ENCODE measurements at regions not wholly inside any gene's neighbourhood (a gene's known extent, or its start where the extent isn't known, plus 50 kb on each side); places are given as distances from the start of the nearest gene placed in this dataset.

DNA sequence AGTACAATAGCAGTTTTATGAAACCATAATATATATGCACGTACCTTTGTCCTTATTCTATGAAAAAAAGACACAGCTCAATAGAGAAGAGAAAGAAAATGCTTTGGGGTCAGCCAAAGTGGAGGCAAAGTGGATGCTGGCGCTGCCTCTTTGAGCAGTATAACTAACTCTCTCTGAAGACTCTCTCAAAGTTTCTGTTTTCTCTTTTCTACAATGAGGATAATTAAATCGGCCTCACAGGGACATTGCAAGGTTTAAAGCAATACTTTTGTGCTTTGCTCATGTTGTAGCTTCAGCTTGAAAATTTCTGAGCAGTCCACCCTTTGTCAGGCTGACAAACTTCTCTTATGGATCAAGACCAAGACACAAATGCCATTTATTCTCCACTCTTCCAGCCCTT is 455.1 kb upstream of the MPDZ start:
- H3K27me3 Mint-ChIP-seq (ENCODE audit: low read depth), result no peaks in the 10 kb centered on the region
- H3K4me1 Mint-ChIP-seq (ENCODE audit: low read depth), result no peaks in the 10 kb centered on the region
- H3K4me3 Mint-ChIP-seq, result no peak overlapping the region
- H3K9me3 Mint-ChIP-seq, result peaks cover 9% of the 10 kb centered on the region
- no peaks in the 10 kb centered on the region for H3K36me3 Mint-ChIP-seq (ENCODE audit: insufficient read depth)
- ATAC-seq (no peak), DNase-seq (no peak)

DNA sequence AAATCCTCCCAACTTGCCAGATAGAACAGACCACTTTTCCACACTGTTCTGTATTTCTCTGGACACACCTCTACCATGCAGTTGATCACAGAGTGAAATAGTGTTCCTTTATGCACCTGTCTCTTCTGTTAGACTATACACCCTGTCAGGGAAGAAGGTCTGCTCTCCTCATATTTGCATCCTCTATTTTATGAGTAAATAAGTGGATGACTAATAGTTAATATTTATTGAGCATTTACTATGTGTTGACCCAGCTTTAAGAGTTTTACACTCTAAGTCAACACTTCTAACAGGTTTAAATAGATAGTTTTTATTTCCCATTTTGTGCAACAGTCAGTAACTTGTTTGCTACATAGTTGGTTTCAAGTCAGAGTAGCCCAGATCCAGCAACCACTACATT is 452.8 kb upstream of the MPDZ start:
- Mint-ChIP-seq H3K4me3 (no peak overlapping the region), H3K9me3 (peaks cover 13% of the 10 kb centered on the region), H3K36me3 (ENCODE audit: insufficient read depth) (no peaks in the 10 kb centered on the region), H3K4me1 (ENCODE audit: low read depth) (no peaks in the 10 kb centered on the region), H3K27me3 (ENCODE audit: low read depth) (no peaks in the 10 kb centered on the region)
- DNase-seq, result no peak
- no peak for ATAC-seq

DNA sequence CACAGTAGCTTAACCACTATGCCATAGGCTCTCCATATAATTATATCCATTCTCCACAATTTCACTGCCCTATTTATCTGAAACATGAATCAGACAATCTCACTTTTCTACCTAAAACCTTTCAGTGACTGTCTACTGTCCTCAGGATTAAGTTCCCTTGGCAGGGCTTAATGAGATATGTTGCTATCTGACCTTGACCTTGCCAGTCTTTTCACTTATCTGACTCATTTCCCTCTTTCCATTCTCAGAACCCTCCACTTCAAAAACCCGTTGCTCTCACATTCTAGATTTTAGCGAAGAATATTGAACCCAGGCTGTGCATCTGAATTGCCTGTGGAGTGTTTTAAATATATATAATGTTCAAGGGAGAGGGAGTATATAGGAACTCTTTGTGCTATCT is 452.1 kb upstream of the MPDZ start:
- Mint-ChIP-seq H3K4me3 (no peak overlapping the region), H3K4me1 (ENCODE audit: low read depth) (no peaks in the 10 kb centered on the region), H3K27me3 (ENCODE audit: low read depth) (no peaks in the 10 kb centered on the region), H3K36me3 (ENCODE audit: insufficient read depth) (no peaks in the 10 kb centered on the region), H3K9me3 (peaks cover 13% of the 10 kb centered on the region)
- ATAC-seq (no peak), DNase-seq (no peak)

DNA sequence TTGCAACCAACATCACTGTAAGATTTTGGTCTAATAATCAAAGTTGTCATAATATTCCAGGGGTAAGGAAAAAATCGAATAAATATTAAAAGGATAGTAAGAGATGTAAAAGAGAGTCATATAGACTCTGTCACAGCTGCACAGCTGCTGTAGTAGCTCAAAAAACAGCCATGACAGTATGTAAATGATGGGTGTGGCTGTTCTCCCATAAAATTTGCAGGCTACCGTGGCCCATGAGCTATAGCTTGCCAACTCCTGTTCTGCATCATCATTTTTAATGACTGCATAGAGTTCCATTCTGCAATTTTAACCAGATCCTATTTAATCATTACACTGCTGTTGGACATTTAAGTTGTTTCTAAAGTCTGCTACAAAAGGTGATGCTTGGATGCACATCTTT is 450.5 kb upstream of the MPDZ start:
- ATAC-seq (no peak), DNase-seq (no peak)
- no peaks in the 10 kb centered on the region for H3K27me3 Mint-ChIP-seq (ENCODE audit: low read depth)
- no peaks in the 10 kb centered on the region for H3K36me3 Mint-ChIP-seq (ENCODE audit: insufficient read depth)
- no peaks in the 10 kb centered on the region for H3K4me1 Mint-ChIP-seq (ENCODE audit: low read depth)
- H3K9me3 Mint-ChIP-seq, result peaks cover 11% of the 10 kb centered on the region
- H3K4me3 Mint-ChIP-seq, result no peak overlapping the region

DNA sequence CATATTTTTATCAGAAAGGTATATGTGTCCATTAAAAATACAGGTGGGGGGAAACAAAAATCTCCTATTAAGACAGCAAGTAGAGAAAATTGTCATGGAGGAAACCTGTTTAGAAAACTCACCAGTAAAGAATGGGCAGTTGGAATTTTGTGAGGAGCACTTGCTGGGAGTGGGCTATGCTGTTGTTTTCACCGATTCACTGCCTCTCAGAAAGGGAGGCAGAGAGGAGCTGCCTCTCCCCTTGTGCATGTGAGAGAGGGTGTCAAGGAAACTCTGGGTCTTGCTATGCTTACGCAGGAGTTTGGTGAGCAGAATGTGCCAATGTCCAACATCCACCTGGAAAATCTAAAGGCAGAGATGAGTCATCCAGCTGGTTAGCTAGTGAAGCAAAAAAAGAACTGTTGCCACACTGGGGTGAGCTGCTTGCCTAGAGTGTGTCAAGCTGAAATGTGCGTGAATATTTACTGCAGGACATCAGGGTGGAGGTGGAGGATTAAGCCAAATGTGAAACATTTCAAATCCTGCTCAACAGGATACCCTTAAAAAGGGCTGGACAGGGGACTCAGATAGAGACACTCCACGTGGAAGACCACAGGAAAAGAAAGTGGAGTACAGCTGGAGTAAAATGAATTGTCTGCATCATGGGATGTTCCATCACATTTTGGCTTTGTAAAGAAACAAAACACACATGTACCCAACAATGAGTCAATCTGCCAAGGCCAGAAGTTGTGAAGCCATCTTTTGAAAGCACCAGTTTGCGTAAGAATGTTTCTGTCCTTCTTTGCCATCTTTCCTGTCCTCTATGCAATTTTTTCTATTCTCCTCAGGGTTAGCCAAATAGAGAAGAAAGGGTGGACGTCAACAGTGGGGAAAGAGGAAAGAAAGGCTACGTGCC is 449.7 kb upstream of the MPDZ start:
- no peaks in the 10 kb centered on the region for H3K36me3 Mint-ChIP-seq (ENCODE audit: insufficient read depth)
- H3K27me3 Mint-ChIP-seq (ENCODE audit: low read depth), result no peaks in the 10 kb centered on the region
- H3K4me1 Mint-ChIP-seq (ENCODE audit: low read depth), result no peaks in the 10 kb centered on the region
- no peak for ATAC-seq
- H3K4me3 Mint-ChIP-seq, result no peak overlapping the region
- peaks cover 14% of the 10 kb centered on the region for H3K9me3 Mint-ChIP-seq
- DNase-seq, result no peak

DNA sequence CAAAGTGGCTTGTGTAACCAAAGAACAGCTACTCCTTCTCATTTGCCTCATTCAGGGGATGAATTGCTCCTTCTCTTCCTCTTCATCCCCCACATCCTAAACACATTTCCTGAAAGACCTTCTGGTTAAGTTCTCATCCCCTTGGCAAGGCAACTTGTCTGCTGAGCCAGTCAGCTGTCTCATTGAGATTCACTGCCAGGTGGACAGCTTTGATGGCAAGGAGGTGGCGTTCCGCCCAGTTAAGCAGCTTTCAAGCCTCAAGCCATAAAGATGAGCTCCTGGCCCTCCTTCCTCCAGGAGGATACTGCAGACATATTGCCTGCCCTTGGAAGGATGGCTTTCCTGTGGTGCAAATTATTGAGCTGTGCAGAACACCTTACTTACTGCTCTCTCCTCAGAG is 448.6 kb upstream of the MPDZ start:
- H3K9me3 Mint-ChIP-seq, result peaks cover 12% of the 10 kb centered on the region
- no peak overlapping the region for H3K4me3 Mint-ChIP-seq
- DNase-seq (no peak), ATAC-seq (no peak)
- no peaks in the 10 kb centered on the region for H3K36me3 Mint-ChIP-seq (ENCODE audit: insufficient read depth)
- H3K4me1 Mint-ChIP-seq (ENCODE audit: low read depth), result no peaks in the 10 kb centered on the region
- H3K27me3 Mint-ChIP-seq (ENCODE audit: low read depth), result no peaks in the 10 kb centered on the region

DNA sequence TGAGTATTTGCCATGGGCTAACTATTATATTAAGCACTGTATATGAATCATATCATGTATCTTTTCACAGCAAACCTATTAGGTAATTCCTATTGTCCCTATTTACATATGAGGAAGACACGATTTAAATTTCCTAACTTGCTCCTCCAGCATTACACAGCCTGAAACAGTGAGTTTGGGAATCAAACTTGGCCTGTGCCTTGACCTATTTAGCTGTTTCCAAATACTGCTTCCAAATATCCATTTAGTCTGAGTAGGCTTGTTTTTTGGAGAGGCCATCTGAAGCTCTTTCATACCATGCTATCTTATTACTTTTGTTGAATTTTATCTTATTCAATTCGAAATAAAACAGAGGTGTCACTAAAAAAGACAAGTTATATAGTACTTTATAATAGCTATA is 447.3 kb upstream of the MPDZ start:
- DNase-seq, result no peak
- no peaks in the 10 kb centered on the region for H3K27me3 Mint-ChIP-seq (ENCODE audit: low read depth)
- no peaks in the 10 kb centered on the region for H3K36me3 Mint-ChIP-seq (ENCODE audit: insufficient read depth)
- no peak for ATAC-seq
- H3K4me3 Mint-ChIP-seq, result no peak overlapping the region
- H3K4me1 Mint-ChIP-seq (ENCODE audit: low read depth), result no peaks in the 10 kb centered on the region
- peaks cover 12% of the 10 kb centered on the region for H3K9me3 Mint-ChIP-seq

DNA sequence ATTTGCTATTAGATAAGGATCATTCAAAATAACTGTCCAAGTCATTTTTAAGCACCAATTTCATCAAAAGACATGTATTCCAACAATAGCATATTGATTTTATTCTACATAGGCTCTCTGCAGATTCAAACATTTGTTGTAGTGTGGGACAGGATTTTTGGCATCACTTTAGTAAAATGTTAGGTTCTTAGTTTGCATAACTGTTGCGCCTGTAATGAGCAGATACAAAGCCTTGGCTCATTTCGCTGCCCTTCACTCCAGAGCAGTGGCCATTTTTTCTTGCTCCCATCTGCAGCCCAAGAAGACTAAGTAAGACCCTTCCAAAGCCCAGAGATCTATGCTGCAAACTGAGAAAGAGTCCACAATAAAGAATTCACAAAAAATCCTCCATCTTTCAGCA is 446.0 kb upstream of the MPDZ start:
- peaks cover 12% of the 10 kb centered on the region for H3K9me3 Mint-ChIP-seq
- no peaks in the 10 kb centered on the region for H3K4me1 Mint-ChIP-seq (ENCODE audit: low read depth)
- no peak overlapping the region for H3K4me3 Mint-ChIP-seq
- ATAC-seq (no peak), DNase-seq (no peak)
- no peaks in the 10 kb centered on the region for H3K27me3 Mint-ChIP-seq (ENCODE audit: low read depth)
- no peaks in the 10 kb centered on the region for H3K36me3 Mint-ChIP-seq (ENCODE audit: insufficient read depth)

DNA sequence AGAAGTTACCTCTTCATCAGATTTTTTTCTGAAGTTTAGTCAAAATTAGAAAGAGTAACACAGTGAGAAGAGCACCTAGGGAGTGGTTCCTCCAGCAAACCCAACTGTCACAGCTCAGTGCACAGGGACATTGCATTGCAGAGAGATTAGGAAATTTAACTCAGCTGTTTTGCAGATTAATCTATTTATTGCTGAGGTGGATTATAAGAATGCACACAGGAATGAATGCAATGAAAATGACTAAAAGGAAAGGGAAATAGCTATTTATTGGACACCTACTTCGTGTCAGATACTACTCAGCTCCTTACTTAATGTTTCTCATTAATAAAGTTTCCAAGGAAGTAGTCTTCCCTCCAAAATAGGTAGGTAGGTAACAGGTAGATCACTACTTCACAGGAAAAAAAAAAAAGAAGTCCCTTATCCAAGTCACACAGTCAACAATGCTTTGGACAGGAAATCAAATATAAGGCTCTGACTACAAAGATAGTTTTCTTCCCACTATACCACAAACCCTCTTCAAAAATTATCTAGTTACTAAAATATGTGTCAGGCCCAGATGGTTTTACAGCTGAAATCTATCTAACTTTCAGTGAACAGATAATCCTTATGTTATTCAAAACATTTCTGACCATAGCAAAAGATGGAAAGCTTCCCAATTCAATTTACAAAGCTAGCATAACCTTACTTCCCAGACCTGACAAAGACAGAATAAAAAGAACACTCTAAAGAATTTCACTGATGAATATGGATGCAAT is 442.2 kb upstream of the MPDZ start:
- no peaks in the 10 kb centered on the region for H3K4me1 Mint-ChIP-seq (ENCODE audit: low read depth)
- DNase-seq, result no peak
- H3K27me3 Mint-ChIP-seq (ENCODE audit: low read depth), result no peaks in the 10 kb centered on the region
- H3K9me3 Mint-ChIP-seq, result peaks cover 4% of the 10 kb centered on the region
- no peaks in the 10 kb centered on the region for H3K36me3 Mint-ChIP-seq (ENCODE audit: insufficient read depth)
- no peak for ATAC-seq
- no peak overlapping the region for H3K4me3 Mint-ChIP-seq

DNA sequence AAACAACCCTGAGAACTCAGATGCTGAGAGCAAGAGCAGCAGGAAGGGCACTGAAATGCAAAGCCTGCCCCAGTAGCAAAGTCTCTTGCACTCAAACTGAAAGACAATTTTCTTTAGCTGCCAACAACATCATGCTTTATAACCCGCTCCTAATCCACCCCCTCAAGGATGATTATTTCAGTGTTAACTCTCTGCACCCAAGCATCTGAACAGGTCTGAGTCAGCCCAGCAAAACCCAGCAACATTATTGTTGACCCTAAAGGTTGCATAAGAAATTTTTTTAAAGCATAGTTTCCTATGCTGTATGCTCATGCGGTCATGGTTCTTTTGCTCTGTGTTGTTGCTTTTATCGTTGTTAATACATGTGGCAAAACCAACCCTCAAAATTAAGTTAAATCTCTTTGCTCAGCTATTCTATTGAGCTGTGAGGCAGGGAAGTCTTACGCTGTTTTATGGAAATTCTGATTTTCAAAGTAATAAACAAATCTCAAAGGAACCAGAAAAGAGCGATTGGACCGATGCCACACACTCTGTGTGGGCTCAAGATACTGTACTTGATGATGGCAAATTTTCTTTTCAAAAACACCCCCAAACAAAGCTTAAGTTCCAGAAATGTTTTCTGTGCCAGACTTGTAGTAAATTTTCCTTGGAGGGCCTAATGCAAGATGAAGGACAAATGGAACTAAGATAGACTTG is 440.6 kb upstream of the MPDZ start:
- DNase-seq (no peak), ATAC-seq (no peak)
- H3K4me1 Mint-ChIP-seq (ENCODE audit: low read depth), result no peaks in the 10 kb centered on the region
- H3K4me3 Mint-ChIP-seq, result no peak overlapping the region
- no peaks in the 10 kb centered on the region for H3K27me3 Mint-ChIP-seq (ENCODE audit: low read depth)
- peaks cover 4% of the 10 kb centered on the region for H3K9me3 Mint-ChIP-seq
- no peaks in the 10 kb centered on the region for H3K36me3 Mint-ChIP-seq (ENCODE audit: insufficient read depth)

DNA sequence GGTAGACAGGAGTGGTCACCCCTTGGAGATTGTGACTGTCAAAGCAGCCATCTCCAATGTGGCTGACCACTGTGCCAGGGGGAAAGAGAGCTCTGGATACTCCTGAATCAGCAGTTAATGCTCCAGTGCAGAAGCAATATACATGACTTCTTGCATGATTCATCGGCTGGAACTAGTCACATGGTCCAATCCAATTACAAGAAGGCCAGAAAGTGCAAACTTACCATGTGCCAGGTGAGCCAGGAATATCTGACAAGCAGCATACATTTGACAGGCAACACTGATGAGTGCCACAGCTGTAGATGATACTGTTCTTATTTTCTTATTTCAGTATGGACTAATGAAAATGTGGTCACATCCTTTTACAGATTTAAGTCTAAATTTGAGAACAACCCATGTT is 440.0 kb upstream of the MPDZ start:
- Mint-ChIP-seq H3K4me3 (no peak overlapping the region), H3K4me1 (ENCODE audit: low read depth) (no peaks in the 10 kb centered on the region), H3K27me3 (ENCODE audit: low read depth) (no peaks in the 10 kb centered on the region), H3K9me3 (peaks cover 4% of the 10 kb centered on the region), H3K36me3 (ENCODE audit: insufficient read depth) (no peaks in the 10 kb centered on the region)
- DNase-seq (no peak), ATAC-seq (no peak)

DNA sequence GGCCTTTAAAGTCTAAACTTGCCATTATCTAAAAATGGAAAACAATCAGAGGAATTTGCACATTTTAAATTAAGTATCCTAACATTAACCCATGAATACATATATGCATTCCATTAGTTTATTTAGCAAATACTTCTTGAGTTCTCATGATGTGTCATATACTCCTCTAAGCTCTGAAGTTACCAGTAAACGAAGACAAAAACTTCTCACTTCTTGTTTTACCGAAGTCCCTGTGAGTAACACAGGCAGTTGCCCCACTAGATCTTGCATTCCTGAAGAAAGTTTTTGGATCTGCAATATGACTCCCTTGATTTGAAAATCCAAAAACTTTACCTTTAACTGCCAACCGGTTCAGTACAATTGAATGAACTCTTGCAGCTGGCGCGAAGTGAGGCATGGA is 439.0 kb upstream of the MPDZ start:
- no peak overlapping the region for H3K4me3 Mint-ChIP-seq
- H3K4me1 Mint-ChIP-seq (ENCODE audit: low read depth), result no peaks in the 10 kb centered on the region
- H3K9me3 Mint-ChIP-seq, result no peaks in the 10 kb centered on the region
- H3K36me3 Mint-ChIP-seq (ENCODE audit: insufficient read depth), result no peaks in the 10 kb centered on the region
- no peaks in the 10 kb centered on the region for H3K27me3 Mint-ChIP-seq (ENCODE audit: low read depth)
- ATAC-seq, result no peak
- DNase-seq, result no peak

DNA sequence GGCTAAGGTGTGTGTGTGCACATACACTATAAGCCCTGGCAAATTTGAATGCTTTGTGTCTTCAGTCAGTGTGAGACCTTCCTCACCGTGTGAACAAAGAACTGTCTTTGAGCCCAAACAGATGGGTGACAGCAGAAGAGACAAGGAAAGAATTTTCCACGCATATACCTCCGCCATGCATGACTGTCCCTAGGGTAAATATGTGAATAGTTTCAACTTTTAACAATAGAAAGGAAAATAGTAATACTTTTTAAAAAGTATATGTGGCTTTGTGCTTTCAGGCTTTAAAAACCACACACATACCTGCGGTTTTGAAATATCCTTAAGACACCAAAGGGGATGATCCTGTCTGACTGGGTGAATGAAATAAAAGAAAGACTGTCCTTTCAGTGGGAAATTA is 438.6 kb upstream of the MPDZ start:
- H3K4me1 Mint-ChIP-seq (ENCODE audit: low read depth), result no peaks in the 10 kb centered on the region
- ATAC-seq, result no peak
- H3K4me3 Mint-ChIP-seq, result no peak overlapping the region
- H3K36me3 Mint-ChIP-seq (ENCODE audit: insufficient read depth), result no peaks in the 10 kb centered on the region
- no peaks in the 10 kb centered on the region for H3K27me3 Mint-ChIP-seq (ENCODE audit: low read depth)
- no peaks in the 10 kb centered on the region for H3K9me3 Mint-ChIP-seq
- DNase-seq, result no peak

DNA sequence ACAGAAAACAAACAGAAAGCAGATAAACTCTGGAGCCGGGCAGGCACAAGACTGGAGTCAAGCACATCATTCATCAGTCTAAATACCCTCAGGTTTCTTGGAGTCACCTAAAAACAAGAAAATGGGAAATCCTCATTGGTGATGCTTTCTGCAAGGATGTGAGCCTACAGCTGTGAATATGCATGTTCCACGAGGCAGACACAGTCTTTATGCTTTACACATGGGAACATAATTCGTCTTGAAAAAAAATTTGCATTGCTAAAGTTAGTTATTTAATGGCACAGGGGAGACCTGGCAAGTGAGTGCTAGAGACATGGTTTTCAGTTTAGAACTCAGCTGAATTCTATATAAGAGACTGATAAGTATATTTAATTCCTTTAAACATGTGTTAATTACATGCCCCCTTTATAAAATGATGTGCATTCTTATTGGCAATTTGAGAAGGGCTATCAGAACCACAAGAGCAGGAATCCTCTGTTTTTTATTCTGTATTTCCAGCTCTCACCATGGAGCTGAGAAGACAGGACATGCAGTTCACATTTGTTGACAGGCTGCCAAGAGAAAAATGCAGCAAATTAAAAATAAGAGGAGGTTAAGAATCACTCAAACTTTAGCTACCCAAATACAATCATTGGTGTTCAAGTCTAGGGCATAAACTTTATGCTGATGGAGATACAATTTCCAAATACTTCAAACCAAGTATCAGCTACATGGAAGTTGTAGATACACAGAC is 438.0 kb upstream of the MPDZ start:
- H3K36me3 Mint-ChIP-seq (ENCODE audit: insufficient read depth), result no peaks in the 10 kb centered on the region
- H3K4me1 Mint-ChIP-seq (ENCODE audit: low read depth), result no peaks in the 10 kb centered on the region
- H3K27me3 Mint-ChIP-seq (ENCODE audit: low read depth), result no peaks in the 10 kb centered on the region

More for the DNA sequence above, 438.0 kb upstream of the MPDZ start:
- no peak overlapping the region for H3K4me3 Mint-ChIP-seq
- DNase-seq, result no peak
- H3K9me3 Mint-ChIP-seq, result no peaks in the 10 kb centered on the region
- no peak for ATAC-seq

All from activated T-cell treated with anti-CD3 and anti-CD28 coated beads, Interleukin-2, amount 50 U/mL, for 4 hours (primary cell).